GM20000 (cell line): ENCODE measurements at regions not wholly inside any gene's neighbourhood (a gene's known extent, or its start where the extent isn't known, plus 50 kb on each side); places are given as distances from the start of the nearest gene placed in this dataset.

Source experiments
- DNase-seq: peaks from one replicate; pipeline ENCODE4 v3.0.0; 2012; ENCODE audit warnings: low spot score
- CTCF ChIP-seq: IDR thresholded peaks from 2 replicates; pipeline ENCODE4 v1.5.1; 2012; ENCODE audit warnings: mild to moderate bottlenecking, control low read depth; ENCODE audit errors: extremely low read depth, missing control alignments

GRCh38 chr13:82593239-82593638 lies 1289.0 kb downstream of the SLITRK1 start:
- TF ChIP-seq CTCF: no peak

GRCh38 chr13:82571653-82572052 lies 1310.6 kb downstream of the SLITRK1 start:
- no peak for DNase-seq
- no peak for TF ChIP-seq CTCF

More at GRCh38 chr13:82593239-82593638, 1289.0 kb downstream of the SLITRK1 start:
- no peak for DNase-seq

GRCh38 chr13:82569581-82569980 lies 1312.7 kb downstream of the SLITRK1 start:
- no peak for TF ChIP-seq CTCF
- no peak for DNase-seq

- DNase-seq: no peak
- TF ChIP-seq CTCF: no peak
Measured at GRCh38 chr13:82566864-82567263, 1315.4 kb downstream of the SLITRK1 start.

- no peak for TF ChIP-seq CTCF
- no peak for DNase-seq
Measured at GRCh38 chr13:82565201-82565600, 1317.1 kb downstream of the SLITRK1 start.

- TF ChIP-seq CTCF: no peak
- no peak for DNase-seq
Measured at GRCh38 chr13:82560889-82561288, 1321.4 kb downstream of the SLITRK1 start.

- TF ChIP-seq CTCF: no peak
- DNase-seq: no peak
Measured at GRCh38 chr13:82522872-82523271, 1359.4 kb downstream of the SLITRK1 start.
